Osteoblast (primary cell): ENCODE measurements at regions not wholly inside any gene's neighbourhood (a gene's known extent, or its start where the extent isn't known, plus 50 kb on each side); places are given as distances from the start of the nearest gene placed in this dataset.

ENCODE experiments used
- DNase-seq: peaks from one replicate; pipeline ENCODE4 v3.0.0; 2011; ENCODE audit warnings: low spot score, mixed read lengths; ENCODE audit not compliant: insufficient read length; ENCODE audit errors: missing footprints
- H2AFZ ChIP-seq: 2 replicates; pipeline ENCODE4 v1.6.0; 2011; ENCODE audit warnings: mild to moderate bottlenecking, low read length
- H3K27ac ChIP-seq: 2 replicates; pipeline ENCODE4 v1.5.1; 2011; ENCODE audit warnings: mild to moderate bottlenecking, low read depth, low read length, moderate library complexity
- H3K27me3 ChIP-seq: 2 replicates; pipeline ENCODE4 v1.6.0; 2012; ENCODE audit warnings: mild to moderate bottlenecking, control low read depth, inconsistent platforms, low read length, moderate library complexity; ENCODE audit not compliant: insufficient read depth
- H3K36me3 ChIP-seq: 2 replicates; pipeline ENCODE4 v1.5.1; 2011; ENCODE audit warnings: mild to moderate bottlenecking, low read length, control low read depth, moderate library complexity; ENCODE audit not compliant: insufficient read depth
- H3K4me1 ChIP-seq: 2 replicates; pipeline ENCODE4 v1.5.1; 2011; ENCODE audit warnings: mild to moderate bottlenecking, low read length, control low read depth, moderate library complexity; ENCODE audit not compliant: insufficient read depth
- H3K4me2 ChIP-seq: 2 replicates; pipeline ENCODE4 v1.6.0; 2011; ENCODE audit warnings: mild to moderate bottlenecking, low read length; ENCODE audit not compliant: insufficient read depth
- H3K4me3 ChIP-seq: fragments of 200-600 bp; sonication (generic); 3 replicates; pipeline ENCODE4 v1.5.1; 2012; ENCODE audit warnings: mild to moderate bottlenecking, low read length, inconsistent platforms; ENCODE audit not compliant: insufficient read depth
- H3K79me2 ChIP-seq: 2 replicates; pipeline ENCODE4 v1.6.0; 2012; ENCODE audit warnings: mild to moderate bottlenecking, low read length, control low read depth, inconsistent platforms; ENCODE audit not compliant: insufficient read depth
- H3K9me3 ChIP-seq: 2 replicates; pipeline ENCODE4 v1.5.1; 2011; ENCODE audit warnings: low read depth, low read length, control low read depth
- H4K20me1 ChIP-seq: 2 replicates; pipeline ENCODE4 v1.6.0; 2012; ENCODE audit warnings: mild to moderate bottlenecking, low read length, control low read depth; ENCODE audit not compliant: insufficient read depth
- CTCF ChIP-seq: IDR thresholded peaks from 2 replicates; pipeline ENCODE4 v1.5.1; 2011; ENCODE audit warnings: mild to moderate bottlenecking, low read depth, low read length, moderate library complexity; ENCODE audit errors: extremely low read depth

GRCh38 chr13:73240193-73240592 lies 181.4 kb downstream of the KLF5 start:
- Histone ChIP-seq H4K20me1 (no peaks in the 10 kb centered on the region), H2AFZ (no peak overlapping the region), H3K36me3 (no peaks in the 10 kb centered on the region), H3K27ac (no peak overlapping the region), H3K4me2 (no peak overlapping the region), H3K9me3 (no peaks in the 10 kb centered on the region), H3K79me2 (no peaks in the 10 kb centered on the region), H3K27me3 (no peaks in the 10 kb centered on the region), H3K4me1 (no peaks in the 10 kb centered on the region), H3K4me3 (no peak overlapping the region)
- DNase-seq = no peak
- no peak for TF ChIP-seq CTCF

- Histone ChIP-seq H2AFZ (no peak overlapping the region), H3K27ac (no peak overlapping the region), H3K4me3 (no peak overlapping the region), H3K36me3 (no peaks in the 10 kb centered on the region), H3K9me3 (no peaks in the 10 kb centered on the region), H3K79me2 (no peaks in the 10 kb centered on the region), H3K4me2 (no peak overlapping the region), H3K4me1 (no peaks in the 10 kb centered on the region), H4K20me1 (no peaks in the 10 kb centered on the region), H3K27me3 (no peaks in the 10 kb centered on the region)
- TF ChIP-seq CTCF = no peak
- no peak for DNase-seq
These were observed 176.6 kb downstream of the KLF5 start for GRCh38 chr13:73235385-73235784.

GRCh38 chr13:73231471-73231870 lies 172.7 kb downstream of the KLF5 start:
- Histone ChIP-seq H3K27ac (no peak overlapping the region), H4K20me1 (no peaks in the 10 kb centered on the region), H2AFZ (no peak overlapping the region), H3K4me1 (no peaks in the 10 kb centered on the region), H3K9me3 (no peaks in the 10 kb centered on the region), H3K79me2 (no peaks in the 10 kb centered on the region), H3K4me2 (no peak overlapping the region), H3K4me3 (no peak overlapping the region), H3K36me3 (no peaks in the 10 kb centered on the region), H3K27me3 (no peaks in the 10 kb centered on the region)
- no peak for DNase-seq
- no peak for TF ChIP-seq CTCF

- H3K27me3 ChIP-seq = no peaks in the 10 kb centered on the region
- H3K4me1 ChIP-seq = no peaks in the 10 kb centered on the region
- H3K36me3 ChIP-seq = no peaks in the 10 kb centered on the region
- no peak for DNase-seq
- no peak overlapping the region for H3K27ac ChIP-seq
- no peak for TF ChIP-seq CTCF
- H3K4me2 ChIP-seq = no peak overlapping the region
- no peaks in the 10 kb centered on the region for H3K9me3 ChIP-seq
- H4K20me1 ChIP-seq = no peaks in the 10 kb centered on the region
- H2AFZ ChIP-seq = no peak overlapping the region
- no peak overlapping the region for H3K4me3 ChIP-seq
- H3K79me2 ChIP-seq = no peaks in the 10 kb centered on the region
These were observed 171.9 kb downstream of the KLF5 start for GRCh38 chr13:73230716-73231115.
